ENCODE measurements at regions not wholly inside any gene's neighbourhood (a gene's known extent, or its start where the extent isn't known, plus 50 kb on each side); places are given as distances from the start of the nearest gene placed in this dataset.

- H3K27ac ChIP-seq = no peak overlapping the region
- H3K9me3 ChIP-seq = no peaks in the 10 kb centered on the region
- H3K4me1 ChIP-seq = no peaks in the 10 kb centered on the region
- H3K36me3 ChIP-seq = peaks cover 0 to 93% (median 21%) of the 10 kb centered on the region in 3 donors
- no peaks in the 10 kb centered on the region for H3K27me3 ChIP-seq
- TF ChIP-seq EP300 (IDR thresholded peaks at IDR 0.05) (no peak), POLR2A (IDR thresholded peaks at IDR 0.05) (no peak), CTCF (IDR thresholded peaks at IDR 0.05) (no peak)
- WGBS, 2 donors = 90 to 91% methylated on average over 7 of the region's 7 CpGs
- no peak for DNase-seq (ENCODE audit: low spot score in 2 of 2)
- H3K4me3 ChIP-seq = no peak overlapping the region
Measured at GRCh38 chr14:95417492-95417891, 97.8 kb upstream of the CLMN start.

GRCh38 chr14:95415993-95416392, 96.3 kb upstream of the CLMN start:
- H3K9me3 ChIP-seq = no peaks in the 10 kb centered on the region
- H3K36me3 ChIP-seq = peaks cover 0 to 92% (median 15%) of the 10 kb centered on the region in 3 donors
- TF ChIP-seq POLR2A (IDR thresholded peaks at IDR 0.05) = no peak
- DNase-seq (ENCODE audit: low spot score in 2 of 2) = no peak
- 86 to 89% methylated on average over 8 of the region's 8 CpGs for WGBS, 2 donors
- no peak overlapping the region for H3K4me3 ChIP-seq
- H3K27ac ChIP-seq = no peak overlapping the region
- H3K27me3 ChIP-seq = no peaks in the 10 kb centered on the region
- no peaks in the 10 kb centered on the region for H3K4me1 ChIP-seq

GRCh38 chr14:95413289-95414215, 93.8 kb upstream of the CLMN start:
- whole genome bisulfite sequencing, 2 donors = 71 to 77% methylated on average over 11 of the region's 11 CpGs
- no peaks in the 10 kb centered on the region for H3K27me3 ChIP-seq
- peaks cover 8 to 24% (median 16%) of the 10 kb centered on the region in 4 donors for H3K4me1 ChIP-seq
- H3K9me3 ChIP-seq = no peaks in the 10 kb centered on the region
- TF ChIP-seq POLR2A (IDR thresholded peaks at IDR 0.05) = no peak
- TF ChIP-seq EP300 (IDR thresholded peaks at IDR 0.05) = no peak
- no peak for TF ChIP-seq CTCF (IDR thresholded peaks at IDR 0.05)
- DNase-seq (ENCODE audit: low spot score in 2 of 2) = no peak
- no peak overlapping the region for H3K4me3 ChIP-seq
- H3K36me3 ChIP-seq = peaks cover 0 to 74% (median 8%) of the 10 kb centered on the region in 3 donors
- H3K27ac ChIP-seq = peak overlapping the region in 2 of 4 donors; percentile 41 to 52

GRCh38 chr14:95410838-95411237, 91.1 kb upstream of the CLMN start:
- 88 to 100% methylated on average over 2 of the region's 2 CpGs for WGBS, 2 donors

More at GRCh38 chr14:95410838-95411237, 91.1 kb upstream of the CLMN start:
- Histone ChIP-seq H3K4me3 (no peak overlapping the region), H3K27ac (peak overlapping the region; percentile 11 to 90 (median 79)), H3K36me3 (peaks cover 0 to 47% (median 0%) of the 10 kb centered on the region in 3 donors), H3K9me3 (no peaks in the 10 kb centered on the region), H3K27me3 (no peaks in the 10 kb centered on the region), H3K4me1 (peaks cover 8 to 36% (median 17%) of the 10 kb centered on the region in 4 donors)
- TF ChIP-seq CTCF (IDR thresholded peaks at IDR 0.05) = no peak
- no peak for TF ChIP-seq POLR2A (IDR thresholded peaks at IDR 0.05)
- no peak for TF ChIP-seq EP300 (IDR thresholded peaks at IDR 0.05)
- DNase-seq (ENCODE audit: low spot score in 2 of 2) = no peak

Data from tibial nerve (tissue), 4 donors.